Activated B cell treated with CpG ODN at 0.5 μM for 24 hours (primary cell): ENCODE measurements at regions not wholly inside any gene's neighbourhood (a gene's known extent, or its start where the extent isn't known, plus 50 kb on each side); places are given as distances from the start of the nearest gene placed in this dataset.

Experiments used
- ATAC-seq: fragments of 200-7000 bp; cut with Tn5 transposase; one replicate; pipeline ENCODE4 v1.10.0; 2021; ENCODE audit warnings: low read depth, mild to moderate bottlenecking, moderate library complexity
- CTCF ChIA-PET: fragments of 350-600 bp; sonication (Branson Sonifier 250); formaldehyde crosslinking; loops from one replicate; lab custom pipeline; 2021; ENCODE audit warnings: antibody characterized with exemption; lab: Charles Lee
- POLR2A ChIA-PET: fragments of 350-600 bp; sonication (Branson Sonifier 250); formaldehyde crosslinking; loops from one replicate; lab custom pipeline; 2021; ENCODE audit warnings: antibody characterized with exemption; lab: Charles Lee
- DNase-seq: peaks from one replicate; pipeline ENCODE4 v3.0.0; 2022
- H3K27ac Mint-ChIP-seq: one replicate; pipeline ENCODE4 v1.8.0; 2020; ENCODE audit warnings: mixed read lengths
- H3K27me3 Mint-ChIP-seq: one replicate; pipeline ENCODE4 v1.8.0; 2021; ENCODE audit warnings: mixed read lengths
- H3K36me3 Mint-ChIP-seq: one replicate; pipeline ENCODE4 v1.8.0; 2021; ENCODE audit warnings: low read depth, mixed read lengths
- H3K4me1 Mint-ChIP-seq: one replicate; pipeline ENCODE4 v1.8.0; 2021; ENCODE audit warnings: mixed read lengths
- H3K4me3 Mint-ChIP-seq: one replicate; pipeline ENCODE4 v1.8.0; 2020; ENCODE audit warnings: mild to moderate bottlenecking, mixed read lengths
- H3K9me3 Mint-ChIP-seq: one replicate; pipeline ENCODE4 v1.8.0; 2020; ENCODE audit warnings: mixed read lengths
- CTCF ChIP-seq: fragments of 200-600 bp; IDR thresholded peaks from one replicate; pipeline ENCODE4 v1.8.0; 2022; ENCODE audit warnings: antibody characterized with exemption, mild to moderate bottlenecking
- intact Hi-C: fragments of 100-400 bp; cut with micrococcal nuclease; formaldehyde crosslinking; loops from one replicate; pipeline ENCODE4 v1.15.1; 2024

- peaks cover 12% of the 10 kb centered on the region for H3K4me1 Mint-ChIP-seq
- intact Hi-C loops: no loop called here
- TF ChIP-seq CTCF: no peak
- ATAC-seq (no peak), DNase-seq (no peak)
- CTCF ChIA-PET: no interaction called here
- H3K9me3 Mint-ChIP-seq: peaks cover 7% of the 10 kb centered on the region
- H3K27ac Mint-ChIP-seq: no peak overlapping the region
- H3K4me3 Mint-ChIP-seq: no peak overlapping the region
- peaks cover 17% of the 10 kb centered on the region for H3K27me3 Mint-ChIP-seq
- H3K36me3 Mint-ChIP-seq: no peaks in the 10 kb centered on the region
- POLR2A ChIA-PET: no interaction called here
Observed at GRCh38 chr1:4139646-4140045, 239.6 kb upstream of the C1orf174 start.

GRCh38 chr1:4140241-4140640 is 240.2 kb upstream of the C1orf174 start:
- no peak for ATAC-seq
- H3K27me3 Mint-ChIP-seq: peaks cover 17% of the 10 kb centered on the region
- no peak for DNase-seq
- H3K9me3 Mint-ChIP-seq: peaks cover 7% of the 10 kb centered on the region
- TF ChIP-seq CTCF: no peak
- intact Hi-C loops: no loop called here
- H3K4me1 Mint-ChIP-seq: peaks cover 12% of the 10 kb centered on the region
- no peak overlapping the region for H3K27ac Mint-ChIP-seq
- ChIA-PET CTCF (no interaction called here), POLR2A (no interaction called here)
- H3K4me3 Mint-ChIP-seq: no peak overlapping the region
- H3K36me3 Mint-ChIP-seq: no peaks in the 10 kb centered on the region

- DNase-seq (no peak), ATAC-seq (no peak)
- Mint-ChIP-seq H3K27me3 (peaks cover 17% of the 10 kb centered on the region), H3K4me1 (peaks cover 12% of the 10 kb centered on the region), H3K36me3 (no peaks in the 10 kb centered on the region), H3K27ac (no peak overlapping the region), H3K9me3 (peaks cover 4% of the 10 kb centered on the region), H3K4me3 (no peak overlapping the region)
- TF ChIP-seq CTCF: no peak
- CTCF ChIA-PET: no interaction called here
- intact Hi-C loops: no loop called here
- POLR2A ChIA-PET: no interaction called here
Observed at GRCh38 chr1:4140821-4141220, 240.7 kb upstream of the C1orf174 start.

- H3K4me3 Mint-ChIP-seq: no peak overlapping the region
- DNase-seq (no peak), ATAC-seq (no peak)
- TF ChIP-seq CTCF: no peak
- no peaks in the 10 kb centered on the region for H3K36me3 Mint-ChIP-seq
- intact Hi-C loops: no loop called here
- H3K27me3 Mint-ChIP-seq: peaks cover 22% of the 10 kb centered on the region
- ChIA-PET POLR2A (no interaction called here), CTCF (no interaction called here)
- H3K27ac Mint-ChIP-seq: no peak overlapping the region
- H3K4me1 Mint-ChIP-seq: peaks cover under 1% of the 10 kb centered on the region
- H3K9me3 Mint-ChIP-seq: no peaks in the 10 kb centered on the region
Observed at GRCh38 chr1:4144349-4144971, 244.4 kb upstream of the C1orf174 start.

- Mint-ChIP-seq H3K27ac (no peak overlapping the region), H3K36me3 (no peaks in the 10 kb centered on the region), H3K9me3 (no peaks in the 10 kb centered on the region), H3K4me1 (no peaks in the 10 kb centered on the region), H3K27me3 (peaks cover 17% of the 10 kb centered on the region), H3K4me3 (no peak overlapping the region)
- DNase-seq (no peak), ATAC-seq (no peak)
- no peak for TF ChIP-seq CTCF
- intact Hi-C loops: no loop called here
- ChIA-PET CTCF (no interaction called here), POLR2A (no interaction called here)
Observed at GRCh38 chr1:4146101-4146500, 246.0 kb upstream of the C1orf174 start.
